Activated B cell treated with CpG ODN at 0.5 μM for 24 hours (primary cell): ENCODE measurements at regions not wholly inside any gene's neighbourhood (a gene's known extent, or its start where the extent isn't known, plus 50 kb on each side); places are given as distances from the start of the nearest gene placed in this dataset.

Experiments
- ATAC-seq: fragments of 200-7000 bp; cut with Tn5 transposase; one replicate; pipeline ENCODE4 v1.10.0; 2021; ENCODE audit warnings: low read depth, mild to moderate bottlenecking, moderate library complexity
- CTCF ChIA-PET: fragments of 350-600 bp; sonication (Branson Sonifier 250); formaldehyde crosslinking; loops from one replicate; lab custom pipeline; 2021; ENCODE audit warnings: antibody characterized with exemption; lab: Charles Lee
- POLR2A ChIA-PET: fragments of 350-600 bp; sonication (Branson Sonifier 250); formaldehyde crosslinking; loops from one replicate; lab custom pipeline; 2021; ENCODE audit warnings: antibody characterized with exemption; lab: Charles Lee
- DNase-seq: peaks from one replicate; pipeline ENCODE4 v3.0.0; 2022
- H3K27ac Mint-ChIP-seq: one replicate; pipeline ENCODE4 v1.8.0; 2020; ENCODE audit warnings: mixed read lengths
- H3K27me3 Mint-ChIP-seq: one replicate; pipeline ENCODE4 v1.8.0; 2021; ENCODE audit warnings: mixed read lengths
- H3K36me3 Mint-ChIP-seq: one replicate; pipeline ENCODE4 v1.8.0; 2021; ENCODE audit warnings: low read depth, mixed read lengths
- H3K4me1 Mint-ChIP-seq: one replicate; pipeline ENCODE4 v1.8.0; 2021; ENCODE audit warnings: mixed read lengths
- H3K4me3 Mint-ChIP-seq: one replicate; pipeline ENCODE4 v1.8.0; 2020; ENCODE audit warnings: mild to moderate bottlenecking, mixed read lengths
- H3K9me3 Mint-ChIP-seq: one replicate; pipeline ENCODE4 v1.8.0; 2020; ENCODE audit warnings: mixed read lengths
- CTCF ChIP-seq: fragments of 200-600 bp; IDR thresholded peaks from one replicate; pipeline ENCODE4 v1.8.0; 2022; ENCODE audit warnings: antibody characterized with exemption, mild to moderate bottlenecking
- intact Hi-C: fragments of 100-400 bp; cut with micrococcal nuclease; formaldehyde crosslinking; loops from one replicate; pipeline ENCODE4 v1.15.1; 2024

GRCh38 chr17:52276381-52277008, 118.0 kb upstream of the CA10 start:
- DNase-seq (no peak), ATAC-seq (no peak)
- Mint-ChIP-seq H3K4me1 (no peaks in the 10 kb centered on the region), H3K9me3 (peaks cover 2% of the 10 kb centered on the region), H3K27me3 (no peaks in the 10 kb centered on the region), H3K4me3 (no peak overlapping the region), H3K27ac (no peak overlapping the region), H3K36me3 (no peaks in the 10 kb centered on the region)
- ChIA-PET CTCF (no interaction called here), POLR2A (no interaction called here)
- intact Hi-C loops, result no loop called here
- no peak for TF ChIP-seq CTCF

- intact Hi-C loops, result no loop called here
- H3K36me3 Mint-ChIP-seq, result no peaks in the 10 kb centered on the region
- POLR2A ChIA-PET, result no interaction called here
- DNase-seq, result no peak
- ATAC-seq, result no peak
- peaks cover 2% of the 10 kb centered on the region for H3K9me3 Mint-ChIP-seq
- H3K4me3 Mint-ChIP-seq, result no peak overlapping the region
- no peaks in the 10 kb centered on the region for H3K4me1 Mint-ChIP-seq
- no peak for TF ChIP-seq CTCF
- H3K27me3 Mint-ChIP-seq, result no peaks in the 10 kb centered on the region
- H3K27ac Mint-ChIP-seq, result no peak overlapping the region
- CTCF ChIA-PET, result no interaction called here
Measured at GRCh38 chr17:52271781-52272180, 113.3 kb upstream of the CA10 start.

GRCh38 chr17:52255347-52255746, 96.8 kb upstream of the CA10 start:
- POLR2A ChIA-PET, result no interaction called here

GRCh38 chr17:52244689-52245088, 86.2 kb upstream of the CA10 start:
- Mint-ChIP-seq H3K4me1 (no peaks in the 10 kb centered on the region), H3K9me3 (no peaks in the 10 kb centered on the region), H3K36me3 (no peaks in the 10 kb centered on the region), H3K27me3 (no peaks in the 10 kb centered on the region), H3K4me3 (no peak overlapping the region), H3K27ac (no peak overlapping the region)
- ChIA-PET POLR2A (no interaction called here), CTCF (no interaction called here)
- no peak for TF ChIP-seq CTCF
- ATAC-seq (no peak), DNase-seq (no peak)
- intact Hi-C loops, result no loop called here

More at GRCh38 chr17:52255347-52255746, 96.8 kb upstream of the CA10 start:
- no peaks in the 10 kb centered on the region for H3K27me3 Mint-ChIP-seq
- no peaks in the 10 kb centered on the region for H3K9me3 Mint-ChIP-seq
- H3K4me3 Mint-ChIP-seq, result no peak overlapping the region
- H3K4me1 Mint-ChIP-seq, result no peaks in the 10 kb centered on the region
- H3K36me3 Mint-ChIP-seq, result no peaks in the 10 kb centered on the region
- no peak for TF ChIP-seq CTCF
- no peak overlapping the region for H3K27ac Mint-ChIP-seq
- intact Hi-C loops, result no loop called here
- DNase-seq (no peak), ATAC-seq (no peak)
- CTCF ChIA-PET, result no interaction called here

- H3K9me3 Mint-ChIP-seq, result no peaks in the 10 kb centered on the region
- H3K36me3 Mint-ChIP-seq, result no peaks in the 10 kb centered on the region
- no peak overlapping the region for H3K27ac Mint-ChIP-seq
- no peak for TF ChIP-seq CTCF
- H3K27me3 Mint-ChIP-seq, result no peaks in the 10 kb centered on the region
- no peak for DNase-seq
- H3K4me1 Mint-ChIP-seq, result no peaks in the 10 kb centered on the region
- POLR2A ChIA-PET, result no interaction called here
- CTCF ChIA-PET, result no interaction called here
- intact Hi-C loops, result no loop called here
- no peak overlapping the region for H3K4me3 Mint-ChIP-seq
- no peak for ATAC-seq
Measured at GRCh38 chr17:52242268-52242667, 83.8 kb upstream of the CA10 start.
